Astrocyte (in vitro differentiated cells and primary cell): ENCODE measurements at regions not wholly inside any gene's neighbourhood (a gene's known extent, or its start where the extent isn't known, plus 50 kb on each side); places are given as distances from the start of the nearest gene placed in this dataset.

ENCODE experiments used
- DNase-seq: peaks from one replicate; pipeline ENCODE4 v3.0.0-alpha.2; 2010; ENCODE audit warnings: low read depth
- FAIRE-seq: peaks from 2 replicates; lab custom pipeline; 2011; peaks lifted over from hg19 to GRCh38; lab: Jason Lieb, UNC
- H2AFZ ChIP-seq: 2 replicates; pipeline ENCODE4 v1.6.0; 2012; ENCODE audit warnings: low read depth, low read length, inconsistent platforms
- H3K27ac ChIP-seq: 2 replicates; pipeline ENCODE4 v1.5.1; 2011; ENCODE audit warnings: low read depth, low read length, inconsistent platforms
- H3K27me3 ChIP-seq: 2 replicates; pipeline ENCODE4 v1.6.0; 2011; ENCODE audit warnings: low read length, inconsistent platforms; ENCODE audit not compliant: insufficient read depth
- H3K36me3 ChIP-seq: 2 replicates; pipeline ENCODE4 v1.5.1; 2011; ENCODE audit warnings: low read length, inconsistent platforms; ENCODE audit not compliant: insufficient read depth
- H3K4me1 ChIP-seq: 2 replicates; pipeline ENCODE4 v1.5.1; 2011; ENCODE audit warnings: low read length, inconsistent platforms; ENCODE audit not compliant: insufficient read depth
- H3K4me2 ChIP-seq: 2 replicates; pipeline ENCODE4 v1.6.0; 2012; ENCODE audit warnings: low read length, inconsistent platforms
- H3K4me3 ChIP-seq: 2 replicates; pipeline ENCODE4 v1.5.1; 2011; ENCODE audit warnings: low read depth, mild to moderate bottlenecking, low read length, inconsistent platforms; ENCODE audit not compliant: insufficient read depth
- H3K79me2 ChIP-seq: 2 replicates; pipeline ENCODE4 v1.6.0; 2012; ENCODE audit warnings: mild to moderate bottlenecking, low read length, inconsistent platforms; ENCODE audit not compliant: insufficient read depth
- H3K9ac ChIP-seq: 2 replicates; pipeline ENCODE4 v1.6.0; 2012; ENCODE audit warnings: mild to moderate bottlenecking, low read length, inconsistent platforms
- H3K9me3 ChIP-seq: 2 replicates; pipeline ENCODE4 v1.5.1; 2012; ENCODE audit warnings: low read depth, mild to moderate bottlenecking, low read length, inconsistent platforms; ENCODE audit not compliant: insufficient read depth
- H4K20me1 ChIP-seq: 2 replicates; pipeline ENCODE4 v1.6.0; 2012; ENCODE audit warnings: low read length, inconsistent platforms; ENCODE audit not compliant: insufficient read depth
- H3K27ac Mint-ChIP-seq: one replicate; pipeline ENCODE4 v1.8.0; 2021; ENCODE audit warnings: mild to moderate bottlenecking, mixed read lengths; ENCODE audit not compliant: unreplicated experiment
- H3K27me3 Mint-ChIP-seq: one replicate; pipeline ENCODE4 v1.8.0; 2021; ENCODE audit warnings: low read depth, mixed read lengths; ENCODE audit not compliant: unreplicated experiment
- H3K36me3 Mint-ChIP-seq: one replicate; pipeline ENCODE4 v1.8.0; 2021; ENCODE audit warnings: low read depth, mixed read lengths; ENCODE audit not compliant: unreplicated experiment
- H3K4me1 Mint-ChIP-seq: one replicate; pipeline ENCODE4 v1.8.0; 2021; ENCODE audit warnings: low read depth, mixed read lengths; ENCODE audit not compliant: unreplicated experiment
- H3K4me3 Mint-ChIP-seq: one replicate; pipeline ENCODE4 v1.8.0; 2021; ENCODE audit warnings: mild to moderate bottlenecking, moderate library complexity, mixed read lengths; ENCODE audit not compliant: unreplicated experiment
- H3K9me3 Mint-ChIP-seq: one replicate; pipeline ENCODE4 v1.8.0; 2021; ENCODE audit warnings: mild to moderate bottlenecking, mixed read lengths; ENCODE audit not compliant: unreplicated experiment
- EZH2 ChIP-seq: IDR thresholded peaks from 2 replicates; pipeline ENCODE4 v1.6.1; 2012; ENCODE audit warnings: mild to moderate bottlenecking, low read length, inconsistent platforms; ENCODE audit not compliant: insufficient read depth
- TF ChIP-seq, protein P1 (sequence below): IDR thresholded peaks from 2 replicates; pipeline ENCODE4 v1.5.1; 2011; ENCODE audit warnings: low read depth, mild to moderate bottlenecking, inconsistent platforms, low read length, moderate library complexity; ENCODE audit not compliant: insufficient read depth

DNA sequence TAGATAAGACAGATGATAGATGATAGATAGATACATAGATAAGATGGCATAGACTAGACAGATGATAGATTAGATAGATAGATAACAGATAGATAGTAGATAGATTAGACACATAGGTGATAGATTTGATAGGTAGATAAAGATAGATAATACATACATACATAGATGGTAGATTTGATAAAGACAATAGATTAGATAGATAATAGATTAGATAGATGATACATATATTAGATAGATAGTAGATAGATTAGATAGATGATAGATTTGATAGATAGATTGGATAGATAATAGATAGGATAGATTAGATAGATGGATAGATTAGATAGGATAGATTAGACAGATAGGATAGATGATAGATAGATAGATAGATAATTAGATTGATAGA, 327.6 kb downstream of the BRD1 start:
- Mint-ChIP-seq H3K4me1 (peaks cover 5% of the 10 kb centered on the region), H3K27ac (no peak overlapping the region)

DNA sequence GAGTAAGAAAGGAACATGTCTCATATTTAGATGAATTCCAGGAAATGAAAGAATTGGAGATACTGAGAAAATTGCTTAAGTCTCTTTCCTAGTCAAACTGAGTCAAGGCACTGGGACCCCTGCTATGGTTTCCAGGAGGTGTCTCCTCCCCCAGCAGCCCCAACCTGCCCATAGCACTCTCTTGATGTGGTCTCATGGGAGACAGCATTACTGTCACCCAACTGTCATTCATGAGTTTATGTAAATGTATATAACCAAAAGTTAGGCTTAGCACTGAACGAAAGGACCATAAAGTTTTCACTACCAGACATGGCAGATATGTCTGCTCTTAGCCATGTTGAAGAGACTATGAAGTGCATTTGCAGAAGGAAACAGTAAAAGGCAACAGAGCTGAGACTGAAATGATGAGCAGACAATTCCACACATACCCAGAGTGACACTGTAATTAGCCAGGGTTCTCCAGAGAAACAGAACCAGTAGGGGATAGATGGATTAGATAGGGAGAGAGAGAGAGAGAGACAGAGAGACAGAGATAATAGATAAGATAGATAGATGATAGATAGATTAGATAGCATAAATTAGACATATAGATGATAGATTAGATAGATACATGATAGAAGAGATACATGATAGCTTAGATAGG, 328.1 kb downstream of the BRD1 start:
- Histone ChIP-seq H3K4me1 (no peaks in the 10 kb centered on the region), H3K4me2 (no peak overlapping the region), H3K27ac (no peak overlapping the region), H3K4me3 (no peak overlapping the region), H3K36me3 (no peaks in the 10 kb centered on the region), H3K27me3 (no peaks in the 10 kb centered on the region), H3K79me2 (no peaks in the 10 kb centered on the region), H3K9ac (no peak overlapping the region), H2AFZ (no peak overlapping the region), H3K9me3 (peaks cover 12% of the 10 kb centered on the region), H4K20me1 (no peaks in the 10 kb centered on the region)
- DNase-seq = no peak
- Mint-ChIP-seq H3K9me3 (no peaks in the 10 kb centered on the region), H3K4me3 (no peak overlapping the region), H3K4me1 (peaks cover 5% of the 10 kb centered on the region), H3K27me3 (peaks cover 2% of the 10 kb centered on the region), H3K36me3 (no peaks in the 10 kb centered on the region), H3K27ac (no peak overlapping the region)
- no peak for FAIRE-seq
- no peak for TF ChIP-seq EZH2
- TF ChIP-seq, protein P1, sequence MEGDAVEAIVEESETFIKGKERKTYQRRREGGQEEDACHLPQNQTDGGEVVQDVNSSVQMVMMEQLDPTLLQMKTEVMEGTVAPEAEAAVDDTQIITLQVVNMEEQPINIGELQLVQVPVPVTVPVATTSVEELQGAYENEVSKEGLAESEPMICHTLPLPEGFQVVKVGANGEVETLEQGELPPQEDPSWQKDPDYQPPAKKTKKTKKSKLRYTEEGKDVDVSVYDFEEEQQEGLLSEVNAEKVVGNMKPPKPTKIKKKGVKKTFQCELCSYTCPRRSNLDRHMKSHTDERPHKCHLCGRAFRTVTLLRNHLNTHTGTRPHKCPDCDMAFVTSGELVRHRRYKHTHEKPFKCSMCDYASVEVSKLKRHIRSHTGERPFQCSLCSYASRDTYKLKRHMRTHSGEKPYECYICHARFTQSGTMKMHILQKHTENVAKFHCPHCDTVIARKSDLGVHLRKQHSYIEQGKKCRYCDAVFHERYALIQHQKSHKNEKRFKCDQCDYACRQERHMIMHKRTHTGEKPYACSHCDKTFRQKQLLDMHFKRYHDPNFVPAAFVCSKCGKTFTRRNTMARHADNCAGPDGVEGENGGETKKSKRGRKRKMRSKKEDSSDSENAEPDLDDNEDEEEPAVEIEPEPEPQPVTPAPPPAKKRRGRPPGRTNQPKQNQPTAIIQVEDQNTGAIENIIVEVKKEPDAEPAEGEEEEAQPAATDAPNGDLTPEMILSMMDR = no peak

More for the DNA sequence above, 327.6 kb downstream of the BRD1 start:
- Histone ChIP-seq H3K79me2 (no peaks in the 10 kb centered on the region), H3K27me3 (no peaks in the 10 kb centered on the region), H3K9me3 (peaks cover 11% of the 10 kb centered on the region), H3K36me3 (no peaks in the 10 kb centered on the region), H3K4me3 (no peak overlapping the region), H4K20me1 (no peaks in the 10 kb centered on the region), H3K27ac (no peak overlapping the region), H3K9ac (no peak overlapping the region), H3K4me1 (no peaks in the 10 kb centered on the region), H3K4me2 (no peak overlapping the region), H2AFZ (no peak overlapping the region)
- no peak for TF ChIP-seq EZH2
- TF ChIP-seq, protein P1 = no peak
- Mint-ChIP-seq H3K4me3 (no peak overlapping the region), H3K36me3 (no peaks in the 10 kb centered on the region), H3K9me3 (no peaks in the 10 kb centered on the region), H3K27me3 (peaks cover 2% of the 10 kb centered on the region)
- DNase-seq = no peak
- no peak for FAIRE-seq

DNA sequence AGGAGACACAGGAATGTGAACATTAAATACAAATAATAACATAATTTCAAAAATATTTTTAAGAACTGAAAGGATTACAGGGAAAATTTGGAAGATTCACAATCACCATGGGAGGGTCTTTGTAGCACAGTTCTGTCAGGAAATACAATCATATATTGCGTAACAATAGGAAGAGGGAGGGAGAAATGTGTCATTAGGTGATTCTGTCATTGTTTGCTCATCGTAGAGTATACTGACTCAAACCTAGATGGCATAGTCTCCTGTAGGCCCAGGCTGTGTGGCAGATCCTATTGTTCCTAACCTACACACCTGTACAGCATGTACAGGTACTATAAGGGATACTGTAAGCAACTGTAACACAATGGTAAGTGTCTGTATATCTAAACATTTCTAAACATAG, 330.4 kb downstream of the BRD1 start:
- Histone ChIP-seq H3K4me3 (no peak overlapping the region), H2AFZ (no peak overlapping the region), H3K4me1 (no peaks in the 10 kb centered on the region), H4K20me1 (no peaks in the 10 kb centered on the region), H3K9me3 (peaks cover 7% of the 10 kb centered on the region), H3K36me3 (no peaks in the 10 kb centered on the region), H3K27me3 (no peaks in the 10 kb centered on the region), H3K9ac (no peak overlapping the region), H3K27ac (no peak overlapping the region), H3K79me2 (no peaks in the 10 kb centered on the region), H3K4me2 (no peak overlapping the region)
- FAIRE-seq = no peak
- H3K4me3 Mint-ChIP-seq = no peak overlapping the region
- no peak for DNase-seq
- H3K27me3 Mint-ChIP-seq = peaks cover 7% of the 10 kb centered on the region
- no peak overlapping the region for H3K27ac Mint-ChIP-seq
- TF ChIP-seq EZH2 = no peak
- TF ChIP-seq, protein P1 = no peak
- H3K4me1 Mint-ChIP-seq = no peaks in the 10 kb centered on the region
- peaks cover 4% of the 10 kb centered on the region for H3K9me3 Mint-ChIP-seq
- H3K36me3 Mint-ChIP-seq = no peaks in the 10 kb centered on the region
